Osteocyte (in vitro differentiated cells): ENCODE measurements at regions not wholly inside any gene's neighbourhood (a gene's known extent, or its start where the extent isn't known, plus 50 kb on each side); places are given as distances from the start of the nearest gene placed in this dataset.

Experiments
- DNase-seq: peaks from one replicate; pipeline ENCODE4 v3.0.0; 2021; ENCODE audit warnings: mixed read lengths; ENCODE audit not compliant: unreplicated experiment; ENCODE audit errors: extremely low spot score
- H3K27ac Mint-ChIP-seq: one replicate; pipeline ENCODE4 v1.8.0; 2021; ENCODE audit warnings: mild to moderate bottlenecking, mixed read lengths; ENCODE audit not compliant: unreplicated experiment
- H3K27me3 Mint-ChIP-seq: one replicate; pipeline ENCODE4 v1.8.0; 2021; ENCODE audit warnings: mixed read lengths; ENCODE audit not compliant: unreplicated experiment
- H3K36me3 Mint-ChIP-seq: one replicate; pipeline ENCODE4 v1.8.0; 2021; ENCODE audit warnings: mixed read lengths; ENCODE audit not compliant: unreplicated experiment
- H3K4me1 Mint-ChIP-seq: one replicate; pipeline ENCODE4 v1.8.0; 2021; ENCODE audit warnings: mixed read lengths; ENCODE audit not compliant: unreplicated experiment
- H3K4me3 Mint-ChIP-seq: one replicate; pipeline ENCODE4 v1.8.0; 2021; ENCODE audit warnings: mild to moderate bottlenecking, moderate library complexity, mixed read lengths; ENCODE audit not compliant: unreplicated experiment
- H3K9me3 Mint-ChIP-seq: one replicate; pipeline ENCODE4 v1.8.0; 2021; ENCODE audit warnings: mixed read lengths; ENCODE audit not compliant: unreplicated experiment
- TF ChIP-seq, protein P1 (sequence below): fragments of 200-600 bp; sonication (generic); IDR thresholded peaks from 2 replicates; pipeline ENCODE4 v1.5.0; 2021; ENCODE audit warnings: antibody characterized with exemption, mild to moderate bottlenecking, moderate library complexity

DNA sequence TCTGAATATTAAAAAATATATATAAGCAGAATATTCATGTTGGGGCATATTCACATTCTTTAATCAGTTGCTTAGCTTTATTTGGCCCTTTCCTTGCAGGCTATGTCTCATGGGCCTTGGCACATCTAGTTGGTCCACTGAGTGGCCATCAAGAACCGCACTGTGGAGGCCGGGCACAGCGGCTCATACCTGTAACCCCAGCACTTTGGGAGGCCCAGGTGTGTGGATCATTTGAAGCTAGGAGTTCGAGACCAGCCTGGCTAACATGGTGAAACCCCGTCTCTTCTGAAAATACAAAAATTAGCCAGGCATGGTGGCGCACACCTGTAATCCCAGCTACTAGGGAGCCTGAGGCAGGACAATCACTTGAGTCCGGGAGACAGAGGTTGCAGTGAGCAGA, 127.6 kb upstream of the TANK start:
- TF ChIP-seq, protein P1, sequence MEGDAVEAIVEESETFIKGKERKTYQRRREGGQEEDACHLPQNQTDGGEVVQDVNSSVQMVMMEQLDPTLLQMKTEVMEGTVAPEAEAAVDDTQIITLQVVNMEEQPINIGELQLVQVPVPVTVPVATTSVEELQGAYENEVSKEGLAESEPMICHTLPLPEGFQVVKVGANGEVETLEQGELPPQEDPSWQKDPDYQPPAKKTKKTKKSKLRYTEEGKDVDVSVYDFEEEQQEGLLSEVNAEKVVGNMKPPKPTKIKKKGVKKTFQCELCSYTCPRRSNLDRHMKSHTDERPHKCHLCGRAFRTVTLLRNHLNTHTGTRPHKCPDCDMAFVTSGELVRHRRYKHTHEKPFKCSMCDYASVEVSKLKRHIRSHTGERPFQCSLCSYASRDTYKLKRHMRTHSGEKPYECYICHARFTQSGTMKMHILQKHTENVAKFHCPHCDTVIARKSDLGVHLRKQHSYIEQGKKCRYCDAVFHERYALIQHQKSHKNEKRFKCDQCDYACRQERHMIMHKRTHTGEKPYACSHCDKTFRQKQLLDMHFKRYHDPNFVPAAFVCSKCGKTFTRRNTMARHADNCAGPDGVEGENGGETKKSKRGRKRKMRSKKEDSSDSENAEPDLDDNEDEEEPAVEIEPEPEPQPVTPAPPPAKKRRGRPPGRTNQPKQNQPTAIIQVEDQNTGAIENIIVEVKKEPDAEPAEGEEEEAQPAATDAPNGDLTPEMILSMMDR, result no peak
- H3K27ac Mint-ChIP-seq, result no peak overlapping the region
- H3K9me3 Mint-ChIP-seq, result no peaks in the 10 kb centered on the region
- peaks cover 18% of the 10 kb centered on the region for H3K4me1 Mint-ChIP-seq
- no peaks in the 10 kb centered on the region for H3K27me3 Mint-ChIP-seq
- H3K36me3 Mint-ChIP-seq, result no peaks in the 10 kb centered on the region
- H3K4me3 Mint-ChIP-seq, result no peak overlapping the region
- no peak for DNase-seq

- TF ChIP-seq, protein P1, result no peak
- H3K36me3 Mint-ChIP-seq, result no peaks in the 10 kb centered on the region
- H3K27me3 Mint-ChIP-seq, result no peaks in the 10 kb centered on the region
- no peaks in the 10 kb centered on the region for H3K9me3 Mint-ChIP-seq
- H3K4me3 Mint-ChIP-seq, result no peak overlapping the region
- DNase-seq, result no peak
- no peak overlapping the region for H3K27ac Mint-ChIP-seq
- peaks cover 18% of the 10 kb centered on the region for H3K4me1 Mint-ChIP-seq
Measured at GRCh38 chr2:161033059-161033660, 127.1 kb upstream of the TANK start.

GRCh38 chr2:161036926-161037325, 123.3 kb upstream of the TANK start:
- Mint-ChIP-seq H3K4me3 (no peak overlapping the region), H3K27me3 (peaks cover 6% of the 10 kb centered on the region), H3K36me3 (no peaks in the 10 kb centered on the region), H3K27ac (no peak overlapping the region), H3K9me3 (no peaks in the 10 kb centered on the region), H3K4me1 (peaks cover 2% of the 10 kb centered on the region)
- DNase-seq, result no peak
- TF ChIP-seq, protein P1, result no peak

DNA sequence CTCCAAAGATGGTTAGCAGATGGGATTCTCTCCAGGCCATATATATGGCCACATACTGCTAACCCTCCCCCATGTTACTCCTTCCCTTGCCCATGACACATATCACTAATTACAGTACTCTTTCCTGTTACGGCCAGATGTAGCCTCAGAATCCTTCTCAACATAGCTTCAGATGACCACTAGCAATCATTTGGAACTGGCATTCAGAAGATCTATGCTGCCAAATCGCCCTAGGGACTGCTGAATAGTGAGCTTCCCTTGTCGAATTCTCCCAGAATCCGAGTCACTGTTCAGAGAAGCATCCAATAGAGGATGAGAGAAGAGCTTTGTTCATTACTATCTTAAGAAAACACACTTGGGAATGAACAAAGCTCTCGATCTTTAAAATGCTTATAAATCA, 121.2 kb upstream of the TANK start:
- peaks cover 6% of the 10 kb centered on the region for H3K27me3 Mint-ChIP-seq

DNA sequence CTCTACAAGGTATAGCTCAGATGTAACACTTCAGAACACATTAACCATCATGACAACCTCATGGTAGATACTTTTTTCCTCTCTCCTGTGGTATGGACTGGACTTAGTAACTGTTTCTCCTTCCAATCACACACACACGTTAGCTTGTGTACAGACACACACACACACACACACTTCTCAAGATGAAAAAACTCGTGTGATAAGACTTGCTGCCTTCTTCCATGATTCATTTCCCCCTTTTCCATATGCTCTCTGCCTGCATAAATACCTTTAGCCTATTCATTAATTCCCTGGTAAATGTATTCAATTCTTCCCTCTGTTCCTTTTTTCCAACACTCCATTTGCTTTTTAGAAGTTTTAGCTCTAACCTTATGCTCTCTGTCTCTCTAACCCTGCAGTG, 118.9 kb upstream of the TANK start:
- H3K36me3 Mint-ChIP-seq, result no peaks in the 10 kb centered on the region
- DNase-seq, result no peak
- H3K4me3 Mint-ChIP-seq, result no peak overlapping the region
- TF ChIP-seq, protein P1, result no peak
- H3K27me3 Mint-ChIP-seq, result peaks cover 8% of the 10 kb centered on the region
- no peak overlapping the region for H3K27ac Mint-ChIP-seq
- no peaks in the 10 kb centered on the region for H3K9me3 Mint-ChIP-seq
- peaks cover 8% of the 10 kb centered on the region for H3K4me1 Mint-ChIP-seq

More for the DNA sequence above, 121.2 kb upstream of the TANK start:
- TF ChIP-seq, protein P1, result no peak
- Mint-ChIP-seq H3K9me3 (no peaks in the 10 kb centered on the region), H3K36me3 (no peaks in the 10 kb centered on the region), H3K4me1 (peaks cover 2% of the 10 kb centered on the region), H3K4me3 (no peak overlapping the region), H3K27ac (no peak overlapping the region)
- no peak for DNase-seq
